Panc1 (cell line): ENCODE measurements at regions not wholly inside any gene's neighbourhood (a gene's known extent, or its start where the extent isn't known, plus 50 kb on each side); places are given as distances from the start of the nearest gene placed in this dataset.
A peak's percentile ranks its signal among the peaks of the same experiment; 100 is the strongest.

Source experiments
- ATAC-seq: fragments of 200-7000 bp; cut with Tn5 transposase; 2 replicates; pipeline ENCODE4 v1.9.1; 2020; ENCODE audit warnings: mild to moderate bottlenecking, moderate library complexity
- BruUV-seq: library from RNA; stranded (reverse); fragments of 400-500 nt; replicated peaks from 2 replicates; lab custom pipeline; 2021; lab: Mats Ljungman, UMichigan
- CTCF ChIA-PET: fragments of 300-600 bp; sonication (Branson Sonifier 250); formaldehyde crosslinking; loops from one replicate; lab custom pipeline; 2022; ENCODE audit warnings: antibody characterized with exemption; lab: Charles Lee
- POLR2A ChIA-PET: fragments of 300-600 bp; sonication (Branson Sonifier 250); formaldehyde crosslinking; loops from one replicate; lab custom pipeline; 2022; ENCODE audit warnings: antibody characterized with exemption; lab: Charles Lee
- DNase-seq: peaks from one replicate; pipeline ENCODE4 v3.0.0-alpha.2; 2010; ENCODE audit warnings: low read depth, low spot score
- H3K27ac ChIP-seq: 2 replicates; pipeline ENCODE4 v1.5.1; 2011; ENCODE audit warnings: mild to moderate bottlenecking, low read length, inconsistent platforms
- H3K27me3 ChIP-seq: fragments of 200-500 bp; sonication (Bioruptor generic); 2 replicates; pipeline ENCODE4 v1.6.0; 2014; ENCODE audit warnings: low read length, inconsistent platforms; ENCODE audit not compliant: control insufficient read depth, insufficient read depth
- H3K36me3 ChIP-seq: fragments of 200-500 bp; sonication (Bioruptor generic); 2 replicates; pipeline ENCODE4 v1.5.1; 2014; ENCODE audit warnings: inconsistent platforms, mild to moderate bottlenecking, low read length, moderate library complexity; ENCODE audit not compliant: control insufficient read depth, insufficient read depth
- H3K4me1 ChIP-seq: 2 replicates; pipeline ENCODE4 v1.5.1; 2011; ENCODE audit warnings: inconsistent platforms, mild to moderate bottlenecking, low read length, moderate library complexity; ENCODE audit not compliant: control insufficient read depth, insufficient read depth
- H3K4me3 ChIP-seq, 2 experiments: 2 replicates each; pipeline ENCODE4 v1.5.1; 2011 to 2012; ENCODE audit warnings: low read depth in 2 of 2, low read length in 2 of 2, mild to moderate bottlenecking in 2 of 2, inconsistent platforms in 1 of 2, moderate library complexity in 1 of 2
- H3K9me3 ChIP-seq: fragments of 200-500 bp; sonication (Bioruptor generic); 2 replicates; pipeline ENCODE4 v1.5.1; 2014; ENCODE audit warnings: low read depth, mild to moderate bottlenecking, inconsistent platforms, low read length, moderate library complexity; ENCODE audit not compliant: control insufficient read depth, insufficient read depth
- CTCF ChIP-seq: fragments of 450-650 bp; IDR thresholded peaks from 2 replicates; pipeline ENCODE4 v1.5.1; 2017; ENCODE audit warnings: mild to moderate bottlenecking
- POLR2AphosphoS5 ChIP-seq: IDR thresholded peaks from 2 replicates; pipeline ENCODE4 v1.6.1; 2012; ENCODE audit warnings: mild to moderate bottlenecking, low read depth, low read length, moderate library complexity
- REST ChIP-seq, 2 experiments: IDR thresholded peaks; 2 replicates each; pipeline ENCODE4 v1.6.1; 2011 to 2012; ENCODE audit warnings: low read depth in 2 of 2, control low read depth in 1 of 2, low read length in 1 of 2, mild to moderate bottlenecking in 1 of 2, moderate library complexity in 1 of 2; ENCODE audit not compliant: insufficient read depth in 1 of 2
- SIN3A ChIP-seq: IDR thresholded peaks from 2 replicates; pipeline ENCODE4 v1.6.1; 2012; ENCODE audit warnings: low read depth, mild to moderate bottlenecking, low read length, moderate library complexity, borderline replicate concordance; ENCODE audit not compliant: insufficient read depth
- TCF7L2 ChIP-seq: IDR thresholded peaks from 2 replicates; pipeline ENCODE4 v1.6.1; 2011; ENCODE audit warnings: mild to moderate bottlenecking, low read depth, low read length, inconsistent platforms
- in situ Hi-C: cut with HindIII; loops from 2 replicates; pipeline ENCODE4 v1.10.0; 2016; ENCODE audit warnings: low sequenced_read_pairs, low pct_unique_long_range_greater_than_20kb
- intact Hi-C: fragments of 100-400 bp; cut with micrococcal nuclease; formaldehyde crosslinking; loops from one replicate; pipeline ENCODE4 v1.10.0; 2022; ENCODE audit not compliant: unreplicated experiment

DNA sequence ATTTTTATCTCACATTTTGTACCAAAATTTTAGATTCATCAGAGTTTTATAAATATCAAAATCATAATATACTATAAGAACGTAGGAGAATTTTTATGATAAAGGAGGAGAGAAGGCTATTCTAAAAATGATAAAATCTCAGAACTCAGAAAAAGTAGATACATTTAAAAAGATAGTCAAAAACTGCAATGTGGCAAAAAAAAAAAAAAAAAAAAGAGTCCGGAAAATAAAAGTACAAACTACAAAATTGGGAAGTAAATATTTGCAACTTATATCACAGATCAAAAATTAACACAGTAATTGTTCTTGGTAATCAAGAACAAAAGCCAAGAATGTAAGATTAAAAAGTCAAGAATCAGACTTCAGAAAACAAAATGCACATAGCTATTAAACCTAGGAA lies 332.1 kb downstream of the MCTP2 start:
- in situ Hi-C loops: no loop called here
- intact Hi-C loops: no loop called here
- ATAC-seq: no peak
- ChIA-PET POLR2A (no interaction called here), CTCF (no interaction called here)
- no peak for DNase-seq
- no peak overlapping the region for H3K4me3 ChIP-seq
- no peaks in the 10 kb centered on the region for H3K36me3 ChIP-seq
- H3K4me1 ChIP-seq: no peaks in the 10 kb centered on the region
- H3K27me3 ChIP-seq: no peaks in the 10 kb centered on the region
- peaks cover 4% of the 10 kb centered on the region; the same call in 1 of the 2 replicates for H3K9me3 ChIP-seq
- no peak overlapping the region for H3K27ac ChIP-seq
- TF ChIP-seq REST (IDR thresholded peaks at IDR 0.05; ENCODE audit: insufficient read depth in 1 of 2, low read depth in 2 of 2, low read length in 1 of 2) (no peak), POLR2AphosphoS5 (no peak), CTCF (no peak), TCF7L2 (no peak), SIN3A (no peak)
- no TSS peak for BruUV-seq

GRCh38 chr15:94576889-94577533 lies 345.6 kb downstream of the MCTP2 start:
- Histone ChIP-seq H3K27ac (no peak overlapping the region), H3K4me3 (no peak overlapping the region), H3K9me3 (no peaks in the 10 kb centered on the region), H3K27me3 (no peaks in the 10 kb centered on the region), H3K4me1 (no peaks in the 10 kb centered on the region), H3K36me3 (no peaks in the 10 kb centered on the region)
- ChIA-PET CTCF (interaction anchor here (0.5 kb wide), 1 partner anchor 49 kb away, joined by 3 read pairs; no protein-coding TSS in a partner anchor), POLR2A (no interaction called here)
- intact Hi-C loops: no loop called here
- peak; percentile 33 for DNase-seq
- no peak for ATAC-seq
- no TSS peak for BruUV-seq
- TF ChIP-seq POLR2AphosphoS5: no peak
- TF ChIP-seq REST (IDR thresholded peaks at IDR 0.05; ENCODE audit: insufficient read depth in 1 of 2, low read depth in 2 of 2, low read length in 1 of 2): no peak
- TF ChIP-seq TCF7L2: no peak
- TF ChIP-seq CTCF: peak; percentile 73
- TF ChIP-seq SIN3A: no peak
- in situ Hi-C loops: no loop called here
